Calu3 (cell line): ENCODE measurements at regions not wholly inside any gene's neighbourhood (a gene's known extent, or its start where the extent isn't known, plus 50 kb on each side); places are given as distances from the start of the nearest gene placed in this dataset.

Source experiments
- BruUV-seq: library from RNA; stranded (reverse); fragments of 400-500 nt; replicated peaks from 2 replicates; lab custom pipeline; 2021; lab: Mats Ljungman, UMichigan
- CTCF ChIA-PET: fragments of 300-600 bp; sonication (Branson Sonifier 250); formaldehyde crosslinking; loops from one replicate; lab custom pipeline; 2022; ENCODE audit warnings: antibody characterized with exemption; lab: Charles Lee
- DNase-seq: peaks from one replicate; pipeline ENCODE4 v3.0.0; 2022
- H3K27ac Mint-ChIP-seq: one replicate; pipeline ENCODE4 v1.8.0; 2022; ENCODE audit warnings: mixed read lengths; ENCODE audit not compliant: unreplicated experiment
- H3K27me3 Mint-ChIP-seq: one replicate; pipeline ENCODE4 v1.8.0; 2022; ENCODE audit warnings: mixed read lengths; ENCODE audit not compliant: unreplicated experiment
- H3K36me3 Mint-ChIP-seq: one replicate; pipeline ENCODE4 v1.8.0; 2022; ENCODE audit warnings: mild to moderate bottlenecking, moderate library complexity, mixed read lengths; ENCODE audit not compliant: insufficient read depth, unreplicated experiment
- H3K4me1 Mint-ChIP-seq: one replicate; pipeline ENCODE4 v1.8.0; 2022; ENCODE audit warnings: mild to moderate bottlenecking, low read depth, mixed read lengths; ENCODE audit not compliant: unreplicated experiment
- H3K4me3 Mint-ChIP-seq: one replicate; pipeline ENCODE4 v1.8.0; 2022; ENCODE audit warnings: mild to moderate bottlenecking, low read depth, moderate library complexity, mixed read lengths; ENCODE audit not compliant: unreplicated experiment
- H3K9me3 Mint-ChIP-seq: one replicate; pipeline ENCODE4 v1.8.0; 2022; ENCODE audit warnings: low read depth, mixed read lengths; ENCODE audit not compliant: unreplicated experiment
- intact Hi-C: fragments of 100-400 bp; cut with micrococcal nuclease; formaldehyde crosslinking; loops from one replicate; pipeline ENCODE4 v1.10.0; 2022; ENCODE audit not compliant: unreplicated experiment
- TF ChIP-seq, protein P1 (sequence below): fragments of 200-600 bp; IDR thresholded peaks from one replicate; pipeline ENCODE4 v1.8.0; 2022; ENCODE audit warnings: antibody characterized with exemption; ENCODE audit not compliant: unreplicated experiment

- intact Hi-C loops = no loop called here
- Mint-ChIP-seq H3K4me3 (no peak overlapping the region), H3K9me3 (no peaks in the 10 kb centered on the region), H3K27me3 (no peaks in the 10 kb centered on the region), H3K4me1 (peaks cover 10% of the 10 kb centered on the region), H3K27ac (no peak overlapping the region), H3K36me3 (peaks cover 8% of the 10 kb centered on the region)
- no peak for DNase-seq
- TF ChIP-seq, protein P1, sequence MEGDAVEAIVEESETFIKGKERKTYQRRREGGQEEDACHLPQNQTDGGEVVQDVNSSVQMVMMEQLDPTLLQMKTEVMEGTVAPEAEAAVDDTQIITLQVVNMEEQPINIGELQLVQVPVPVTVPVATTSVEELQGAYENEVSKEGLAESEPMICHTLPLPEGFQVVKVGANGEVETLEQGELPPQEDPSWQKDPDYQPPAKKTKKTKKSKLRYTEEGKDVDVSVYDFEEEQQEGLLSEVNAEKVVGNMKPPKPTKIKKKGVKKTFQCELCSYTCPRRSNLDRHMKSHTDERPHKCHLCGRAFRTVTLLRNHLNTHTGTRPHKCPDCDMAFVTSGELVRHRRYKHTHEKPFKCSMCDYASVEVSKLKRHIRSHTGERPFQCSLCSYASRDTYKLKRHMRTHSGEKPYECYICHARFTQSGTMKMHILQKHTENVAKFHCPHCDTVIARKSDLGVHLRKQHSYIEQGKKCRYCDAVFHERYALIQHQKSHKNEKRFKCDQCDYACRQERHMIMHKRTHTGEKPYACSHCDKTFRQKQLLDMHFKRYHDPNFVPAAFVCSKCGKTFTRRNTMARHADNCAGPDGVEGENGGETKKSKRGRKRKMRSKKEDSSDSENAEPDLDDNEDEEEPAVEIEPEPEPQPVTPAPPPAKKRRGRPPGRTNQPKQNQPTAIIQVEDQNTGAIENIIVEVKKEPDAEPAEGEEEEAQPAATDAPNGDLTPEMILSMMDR = no peak
- no TSS peak for BruUV-seq
- CTCF ChIA-PET = no interaction called here
These were observed 80.3 kb upstream of the GATA6 start for GRCh38 chr18:22088996-22089640.

DNA sequence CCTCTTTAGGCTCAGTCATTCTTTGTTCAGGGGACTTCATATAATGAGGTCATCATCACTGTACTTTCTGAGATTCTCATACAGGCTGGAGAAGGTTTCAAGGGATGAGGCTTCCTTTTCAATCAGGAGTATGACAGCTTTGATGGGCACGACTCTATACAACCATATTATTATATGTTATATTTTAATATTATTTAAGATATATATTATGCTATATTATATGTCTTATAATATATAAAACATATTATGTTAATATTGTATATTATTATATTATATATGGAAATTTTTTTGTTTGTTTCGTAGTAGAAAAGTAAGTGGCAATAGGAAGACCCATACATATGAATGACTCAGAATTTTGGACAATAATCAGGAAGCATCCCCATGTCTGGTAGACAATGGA is 78.0 kb upstream of the GATA6 start:
- TF ChIP-seq, protein P1 = no peak
- H3K27ac Mint-ChIP-seq = no peak overlapping the region
- H3K4me1 Mint-ChIP-seq = no peaks in the 10 kb centered on the region
- H3K36me3 Mint-ChIP-seq = no peaks in the 10 kb centered on the region
- BruUV-seq = no TSS peak
- no peaks in the 10 kb centered on the region for H3K27me3 Mint-ChIP-seq
- CTCF ChIA-PET = no interaction called here
- no peaks in the 10 kb centered on the region for H3K9me3 Mint-ChIP-seq
- DNase-seq = no peak
- intact Hi-C loops = no loop called here
- no peak overlapping the region for H3K4me3 Mint-ChIP-seq

DNA sequence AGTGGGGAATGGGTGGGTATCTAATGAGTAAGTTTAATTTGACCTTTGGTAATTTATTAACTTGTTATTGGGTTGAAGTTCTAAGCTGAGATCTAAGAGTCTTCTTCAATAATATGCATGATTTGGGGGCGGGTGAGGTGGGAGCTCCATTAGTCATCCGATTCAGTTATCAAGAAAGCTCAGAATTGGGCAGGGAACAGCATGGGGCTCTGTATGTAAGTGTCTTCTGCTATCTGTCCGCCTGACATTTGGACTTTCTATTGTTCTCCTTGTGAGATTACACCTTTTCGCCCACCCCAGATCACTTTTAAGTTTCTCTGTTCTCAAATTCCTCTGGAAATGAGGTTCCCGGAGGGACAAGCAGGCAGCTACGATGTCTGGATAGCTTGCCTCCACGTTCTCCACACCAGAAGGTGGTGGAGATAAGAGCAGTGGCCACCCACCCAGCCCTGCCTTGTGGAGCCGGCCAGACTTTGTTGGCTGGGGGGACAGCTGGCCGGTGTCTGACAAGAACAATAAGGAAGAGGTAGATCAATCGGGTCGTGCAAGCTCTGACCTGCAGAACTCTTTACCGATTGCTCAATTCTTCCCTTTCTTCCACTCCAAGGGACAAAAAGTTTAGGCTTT is 75.5 kb upstream of the GATA6 start:
- TF ChIP-seq, protein P1 = no peak
- no peak overlapping the region for H3K27ac Mint-ChIP-seq
- no peaks in the 10 kb centered on the region for H3K27me3 Mint-ChIP-seq
- H3K4me1 Mint-ChIP-seq = no peaks in the 10 kb centered on the region
- no peaks in the 10 kb centered on the region for H3K36me3 Mint-ChIP-seq
- no peaks in the 10 kb centered on the region for H3K9me3 Mint-ChIP-seq
- BruUV-seq = no TSS peak
- no peak for DNase-seq
- no peak overlapping the region for H3K4me3 Mint-ChIP-seq
- CTCF ChIA-PET = interaction anchor here (0.6 to 2.2 kb wide), 4 partner anchors 10 to 96 kb away, joined by 3 to 7 read pairs (median 4); partner anchors contain the start of gene GATA6
- intact Hi-C loops = no loop called here

GRCh38 chr18:22094358-22094734 is 75.0 kb upstream of the GATA6 start:
- Mint-ChIP-seq H3K4me1 (no peaks in the 10 kb centered on the region), H3K27me3 (no peaks in the 10 kb centered on the region), H3K4me3 (no peak overlapping the region), H3K27ac (no peak overlapping the region), H3K9me3 (no peaks in the 10 kb centered on the region), H3K36me3 (no peaks in the 10 kb centered on the region)
- intact Hi-C loops = no loop called here
- BruUV-seq = no TSS peak
- no peak for DNase-seq
- TF ChIP-seq, protein P1 = no peak
- CTCF ChIA-PET = interaction anchor here (1.1 to 2.2 kb wide), 2 partner anchors 10 to 14 kb away, joined by 5 to 7 read pairs; no protein-coding TSS in a partner anchor
